ENCODE measurements at regions not wholly inside any gene's neighbourhood (a gene's known extent, or its start where the extent isn't known, plus 50 kb on each side); places are given as distances from the start of the nearest gene placed in this dataset.
A peak's percentile ranks its signal among the peaks of the same experiment; 100 is the strongest.

DNA sequence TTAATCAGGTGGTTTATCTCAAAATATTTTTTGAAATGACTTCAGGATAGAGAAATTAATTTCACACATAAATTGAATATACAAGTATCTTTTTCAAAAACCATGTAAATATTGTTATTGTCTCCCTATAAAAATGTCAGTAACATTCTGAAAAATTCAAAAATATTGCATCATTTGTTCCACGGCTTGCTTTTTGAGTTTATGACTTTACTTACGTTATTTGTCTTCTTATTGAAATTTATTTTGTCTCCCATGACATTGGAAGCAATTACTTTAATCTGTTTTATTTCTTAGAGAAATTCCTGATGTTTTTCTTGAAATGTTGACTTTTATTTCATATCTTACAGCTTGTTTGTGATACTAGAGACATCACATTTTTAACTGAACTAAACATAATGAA is 56.9 kb upstream of the P2RY1 start:
- peak overlapping the region in 1 of 4 donors; percentile 20 for H3K27ac ChIP-seq
- H3K36me3 ChIP-seq: no peaks in the 10 kb centered on the region
- TF ChIP-seq POLR2A (IDR thresholded peaks at IDR 0.05) (no peak), EP300 (IDR thresholded peaks at IDR 0.05) (no peak)
- TF ChIP-seq, protein P1, sequence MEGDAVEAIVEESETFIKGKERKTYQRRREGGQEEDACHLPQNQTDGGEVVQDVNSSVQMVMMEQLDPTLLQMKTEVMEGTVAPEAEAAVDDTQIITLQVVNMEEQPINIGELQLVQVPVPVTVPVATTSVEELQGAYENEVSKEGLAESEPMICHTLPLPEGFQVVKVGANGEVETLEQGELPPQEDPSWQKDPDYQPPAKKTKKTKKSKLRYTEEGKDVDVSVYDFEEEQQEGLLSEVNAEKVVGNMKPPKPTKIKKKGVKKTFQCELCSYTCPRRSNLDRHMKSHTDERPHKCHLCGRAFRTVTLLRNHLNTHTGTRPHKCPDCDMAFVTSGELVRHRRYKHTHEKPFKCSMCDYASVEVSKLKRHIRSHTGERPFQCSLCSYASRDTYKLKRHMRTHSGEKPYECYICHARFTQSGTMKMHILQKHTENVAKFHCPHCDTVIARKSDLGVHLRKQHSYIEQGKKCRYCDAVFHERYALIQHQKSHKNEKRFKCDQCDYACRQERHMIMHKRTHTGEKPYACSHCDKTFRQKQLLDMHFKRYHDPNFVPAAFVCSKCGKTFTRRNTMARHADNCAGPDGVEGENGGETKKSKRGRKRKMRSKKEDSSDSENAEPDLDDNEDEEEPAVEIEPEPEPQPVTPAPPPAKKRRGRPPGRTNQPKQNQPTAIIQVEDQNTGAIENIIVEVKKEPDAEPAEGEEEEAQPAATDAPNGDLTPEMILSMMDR (IDR thresholded peaks at IDR 0.05): no peak
- 60% methylated on average over 2 of the region's 2 CpGs for WGBS, 2 donors
- H3K9me3 ChIP-seq: no peaks in the 10 kb centered on the region
- peaks cover 0 to 13% (median 0%) of the 10 kb centered on the region in 4 donors for H3K4me1 ChIP-seq
- DNase-seq (ENCODE audit: low spot score in 2 of 2): no peak
- no peaks in the 10 kb centered on the region for H3K27me3 ChIP-seq
- H3K4me3 ChIP-seq: no peak overlapping the region

DNA sequence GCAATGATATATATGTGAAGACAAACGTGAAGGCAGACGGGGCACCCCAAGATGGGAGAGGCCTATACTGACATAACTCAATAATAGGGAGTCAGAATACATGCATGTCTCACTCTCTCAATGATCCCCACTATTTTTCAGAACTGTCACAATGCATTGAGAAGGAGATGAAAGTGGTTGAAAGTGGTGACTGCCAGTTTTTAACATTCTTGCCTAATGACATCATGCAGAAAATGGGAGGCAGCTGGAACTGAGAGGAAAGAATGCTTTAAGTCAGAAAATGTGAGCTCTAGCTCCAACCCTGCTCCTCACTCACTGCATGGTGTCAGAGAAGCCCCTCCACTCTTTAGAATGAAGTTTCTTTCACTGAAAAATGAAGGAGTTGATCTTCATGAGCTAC is 55.3 kb upstream of the P2RY1 start:
- Histone ChIP-seq H3K27ac (peak overlapping the region in 2 of 4 donors; percentile 20 to 38), H3K27me3 (no peaks in the 10 kb centered on the region), H3K4me3 (no peak overlapping the region), H3K4me1 (peaks cover 0 to 13% (median 0%) of the 10 kb centered on the region in 4 donors), H3K9me3 (no peaks in the 10 kb centered on the region), H3K36me3 (no peaks in the 10 kb centered on the region)
- no peak for DNase-seq (ENCODE audit: low spot score in 2 of 2)
- no peak for TF ChIP-seq EP300 (IDR thresholded peaks at IDR 0.05)
- TF ChIP-seq, protein P1 (IDR thresholded peaks at IDR 0.05): no peak
- TF ChIP-seq POLR2A (IDR thresholded peaks at IDR 0.05): no peak
- 41 to 43% methylated on average over 2 of the region's 2 CpGs for WGBS, 2 donors

DNA sequence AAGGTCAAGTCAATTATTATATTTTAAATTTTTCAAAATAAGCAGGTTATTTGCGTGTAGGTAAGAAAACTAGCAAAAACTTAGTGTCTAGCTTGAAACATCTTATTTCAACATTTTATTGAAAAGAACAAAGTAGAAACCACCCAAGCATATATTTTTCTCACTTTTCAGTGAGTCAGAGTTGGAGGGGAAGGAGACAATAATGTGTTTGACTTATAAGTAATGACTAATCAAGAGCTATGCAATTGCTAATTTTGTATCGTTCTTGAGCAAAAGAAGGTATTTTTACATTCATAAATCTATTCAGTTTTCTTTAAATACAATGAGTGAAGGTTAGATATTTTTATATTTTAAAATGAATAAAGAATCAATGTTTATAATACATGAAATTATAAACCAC is 54.4 kb upstream of the P2RY1 start:
- H3K4me1 ChIP-seq: peaks cover 0 to 13% (median 0%) of the 10 kb centered on the region in 4 donors
- 79 to 83% methylated on average over 2 of the region's 2 CpGs for WGBS, 2 donors
- H3K36me3 ChIP-seq: no peaks in the 10 kb centered on the region
- H3K4me3 ChIP-seq: no peak overlapping the region
- H3K27me3 ChIP-seq: no peaks in the 10 kb centered on the region
- TF ChIP-seq, protein P1 (IDR thresholded peaks at IDR 0.05): no peak
- TF ChIP-seq POLR2A (IDR thresholded peaks at IDR 0.05) (no peak), EP300 (IDR thresholded peaks at IDR 0.05) (no peak)
- H3K27ac ChIP-seq: no peak overlapping the region
- no peak for DNase-seq (ENCODE audit: low spot score in 2 of 2)
- no peaks in the 10 kb centered on the region for H3K9me3 ChIP-seq

DNA sequence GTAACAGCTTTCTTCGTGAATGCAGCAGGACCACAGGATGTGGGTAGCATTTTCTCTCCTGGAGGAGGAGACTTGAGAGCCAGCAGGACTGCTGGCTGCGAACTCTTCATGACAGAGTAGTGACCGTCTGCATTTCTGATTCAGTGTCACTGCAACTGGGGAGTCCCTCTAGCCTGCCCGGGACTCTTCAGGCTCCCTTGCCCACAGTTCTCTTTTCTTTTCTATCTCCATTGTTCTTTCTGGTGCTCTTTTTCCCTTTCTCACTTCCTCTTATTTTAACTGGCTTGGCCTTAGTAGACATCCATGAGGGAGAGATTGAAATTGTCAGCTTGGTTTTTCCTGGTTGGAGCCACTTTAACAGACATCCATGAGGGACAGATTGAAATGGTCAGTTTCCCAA is 49.9 kb upstream of the P2RY1 start:
- no peak for DNase-seq (ENCODE audit: low spot score in 2 of 2)
- H3K4me3 ChIP-seq: no peak overlapping the region
- no peaks in the 10 kb centered on the region for H3K27me3 ChIP-seq
- whole genome bisulfite sequencing, 2 donors: 82 to 93% methylated on average over 4 of the region's 4 CpGs
- TF ChIP-seq POLR2A (IDR thresholded peaks at IDR 0.05): no peak
- TF ChIP-seq, protein P1 (IDR thresholded peaks at IDR 0.05): no peak
- TF ChIP-seq EP300 (IDR thresholded peaks at IDR 0.05): no peak
- H3K36me3 ChIP-seq: no peaks in the 10 kb centered on the region
- H3K9me3 ChIP-seq: no peaks in the 10 kb centered on the region
- no peak overlapping the region for H3K27ac ChIP-seq
- H3K4me1 ChIP-seq: peaks cover 0 to 5% (median 0%) of the 10 kb centered on the region in 4 donors
